Liver (tissue), 8 donors: ENCODE measurements at regions not wholly inside any gene's neighbourhood (a gene's known extent, or its start where the extent isn't known, plus 50 kb on each side); places are given as distances from the start of the nearest gene placed in this dataset.
"Not testable (repeated sequence)": the region's sequence is repeated elsewhere in the genome, so short reads cannot be mapped to it uniquely, and the experiment has no call there.

Source experiments
- DNase-seq: peaks from one replicate; pipeline ENCODE4 v3.0.0-alpha.2; 2017; ENCODE audit warnings: low spot score
- H3K27ac ChIP-seq, 2 donors: one replicate each; pipeline ENCODE4 v1.7.0; 2013; ENCODE audit warnings: inconsistent platforms in 2 of 2, low read length in 2 of 2, control low read depth in 1 of 2, low read depth in 1 of 2, mild to moderate bottlenecking in 1 of 2
- H3K27me3 ChIP-seq, 4 donors: one replicate each; pipeline versions ENCODE4 v1.6.1 to v1.7.0; 2013; ENCODE audit warnings: low read length in 3 of 4, inconsistent platforms in 1 of 4, mild to moderate bottlenecking in 1 of 4, moderate library complexity in 1 of 4; ENCODE audit not compliant: control insufficient read depth in 4 of 4, insufficient read depth in 4 of 4
- H3K36me3 ChIP-seq, 4 donors: one replicate each; pipeline versions ENCODE4 v1.6.1 to v1.7.0; 2013; ENCODE audit warnings: low read length in 3 of 4, mild to moderate bottlenecking in 3 of 4, low read depth in 1 of 4, moderate library complexity in 1 of 4; ENCODE audit not compliant: control insufficient read depth in 4 of 4, insufficient read depth in 3 of 4
- H3K4me1 ChIP-seq, 4 donors: one replicate each; pipeline versions ENCODE4 v1.6.1 to v1.7.0; 2013; ENCODE audit warnings: low read length in 3 of 4, mild to moderate bottlenecking in 3 of 4, moderate library complexity in 1 of 4; ENCODE audit not compliant: control insufficient read depth in 4 of 4, insufficient read depth in 4 of 4
- H3K4me3 ChIP-seq, 3 donors: one replicate each; pipeline versions ENCODE4 v1.6.1 to v1.7.0; 2013; ENCODE audit warnings: low read length in 3 of 3, control low read depth in 1 of 3, low read depth in 1 of 3, mild to moderate bottlenecking in 1 of 3
- H3K9ac ChIP-seq, 2 donors: one replicate each; pipeline ENCODE4 v1.7.0; 2013; ENCODE audit warnings: low read length in 2 of 2, mild to moderate bottlenecking in 2 of 2, moderate library complexity in 2 of 2, control low read depth in 1 of 2, low read depth in 1 of 2
- H3K9me3 ChIP-seq, 4 donors: one replicate each; pipeline versions ENCODE4 v1.6.1 to v1.7.0; 2013; ENCODE audit warnings: low read length in 3 of 4; ENCODE audit not compliant: control insufficient read depth in 4 of 4
- ATF3 ChIP-seq: IDR thresholded peaks from 2 replicates; pipeline ENCODE4 v1.6.1; 2016; ENCODE audit warnings: antibody characterized with exemption
- CTCF ChIP-seq: fragments of 150-350 bp; IDR thresholded peaks from 2 replicates; pipeline ENCODE4 v1.5.1; 2017; ENCODE audit warnings: improper control_type of control experiment, low read depth, low read length; ENCODE audit not compliant: missing input control
- EGR1 ChIP-seq, 2 donors: IDR thresholded peaks; 2 replicates each; pipeline ENCODE4 v1.6.1; 2016 to 2018; ENCODE audit warnings: antibody characterized with exemption in 2 of 2, low read depth in 2 of 2
- FOXA1 ChIP-seq: IDR thresholded peaks from 2 replicates; pipeline ENCODE4 v1.6.1; 2016; ENCODE audit warnings: antibody characterized with exemption
- FOXA2 ChIP-seq: IDR thresholded peaks from 2 replicates; pipeline ENCODE4 v1.6.1; 2016; ENCODE audit warnings: antibody characterized with exemption
- GABPA ChIP-seq, 2 donors: IDR thresholded peaks in 1 of 2; conservative IDR thresholded peaks in 1 of 2; 2 replicates each; pipeline ENCODE4 v1.6.1; 2016; ENCODE audit warnings: antibody characterized with exemption in 2 of 2, mild to moderate bottlenecking in 1 of 2, moderate library complexity in 1 of 2
- HNF4A ChIP-seq, 2 donors: conservative IDR thresholded peaks; 2 replicates each; pipeline ENCODE4 v1.6.1; 2016; ENCODE audit warnings: antibody characterized with exemption in 2 of 2, mild to moderate bottlenecking in 2 of 2
- HNF4G ChIP-seq: IDR thresholded peaks from 2 replicates; pipeline ENCODE4 v1.6.1; 2016; ENCODE audit warnings: antibody characterized with exemption
- JUND ChIP-seq, 2 donors: IDR thresholded peaks; 2 replicates each; pipeline ENCODE4 v1.6.1; 2016; ENCODE audit warnings: antibody characterized with exemption in 2 of 2
- MAX ChIP-seq: IDR thresholded peaks from 2 replicates; pipeline ENCODE4 v1.6.1; 2016; ENCODE audit warnings: antibody characterized with exemption
- NR2F2 ChIP-seq: IDR thresholded peaks from 2 replicates; pipeline ENCODE4 v1.6.1; 2016; ENCODE audit warnings: antibody characterized with exemption
- RAD21 ChIP-seq, 2 donors: IDR thresholded peaks; 2 replicates each; pipeline ENCODE4 v1.6.1; 2016; ENCODE audit warnings: antibody characterized with exemption in 2 of 2, mild to moderate bottlenecking in 2 of 2
- REST ChIP-seq: IDR thresholded peaks from 2 replicates; pipeline ENCODE4 v1.6.1; 2016; ENCODE audit warnings: antibody characterized with exemption, mild to moderate bottlenecking
- RXRA ChIP-seq, 2 donors: IDR thresholded peaks; 2 replicates each; pipeline ENCODE4 v1.6.1; 2017 to 2018; ENCODE audit warnings: antibody characterized with exemption in 2 of 2, mild to moderate bottlenecking in 1 of 2
- SP1 ChIP-seq: IDR thresholded peaks from 2 replicates; pipeline ENCODE4 v1.6.1; 2018; ENCODE audit warnings: antibody characterized with exemption, mild to moderate bottlenecking
- TAF1 ChIP-seq: conservative IDR thresholded peaks from 2 replicates; pipeline ENCODE4 v1.6.1; 2016; ENCODE audit warnings: antibody characterized with exemption, mild to moderate bottlenecking
- YY1 ChIP-seq: IDR thresholded peaks from 2 replicates; pipeline ENCODE4 v1.6.1; 2016; ENCODE audit warnings: antibody characterized with exemption, mild to moderate bottlenecking
- ZBTB33 ChIP-seq: IDR thresholded peaks from 2 replicates; pipeline ENCODE4 v1.6.1; 2016; ENCODE audit warnings: antibody characterized with exemption
- WGBS: extraction: QIAGEN DNeasy Blood & Tissue Kit; methylation state at CpG from one replicate; pipeline ENCODE4 v1.1.7; 2013; 5-methylcytosine and 5-hydroxymethylcytosine counted together
- donor health status: healthy.
- donor health status: healthy.
- donor health status: healthy.
- donor health status: healthy.
- donor health status: healthy.

GRCh38 chr12:105897311-105897725, 241.4 kb downstream of the NUAK1 start:
- 85% methylated on average over 1 of the region's 1 CpG for WGBS
- Histone ChIP-seq H3K27me3 (no peaks in the 10 kb centered on the region), H3K4me1 (no peaks in the 10 kb centered on the region), H3K9ac (no peak overlapping the region), H3K9me3 (no peaks in the 10 kb centered on the region), H3K36me3 (no peaks in the 10 kb centered on the region), H3K27ac (no peak overlapping the region), H3K4me3 (no peak overlapping the region)
- DNase-seq, result no peak
- no peak for TF ChIP-seq REST

GRCh38 chr12:105898271-105898670, 240.5 kb downstream of the NUAK1 start:
- not testable (repeated sequence) for H3K4me1 ChIP-seq, H3K9ac ChIP-seq, H3K4me3 ChIP-seq, H3K9me3 ChIP-seq, H3K36me3 ChIP-seq, H3K27me3 ChIP-seq, H3K27ac ChIP-seq, DNase-seq
- 84% methylated on average over 6 of the region's 6 CpGs for WGBS

GRCh38 chr12:105899589-105899988, 239.2 kb downstream of the NUAK1 start:
- Histone ChIP-seq H3K36me3 (no peaks in the 10 kb centered on the region), H3K9me3 (no peaks in the 10 kb centered on the region)
- WGBS, result 75% methylated on average over 5 of the region's 5 CpGs

More at GRCh38 chr12:105899589-105899988, 239.2 kb downstream of the NUAK1 start:
- no peaks in the 10 kb centered on the region for H3K27me3 ChIP-seq
- no peak for DNase-seq
- TF ChIP-seq YY1 (no peak), SP1 (no peak), HNF4A (conservative IDR thresholded peaks at IDR 0.05) (no peak), ATF3 (no peak), CTCF (no peak), REST (no peak), MAX (no peak), RAD21 (IDR thresholded peaks at IDR 0.05) (no peak), RXRA (IDR thresholded peaks at IDR 0.05) (no peak), FOXA2 (no peak), ZBTB33 (no peak), NR2F2 (no peak), FOXA1 (no peak), GABPA (IDR thresholded peaks at IDR 0.05 in 1 of 2, conservative IDR thresholded peaks at IDR 0.05 in 1 of 2) (no peak), TAF1 (no peak), JUND (IDR thresholded peaks at IDR 0.05) (no peak), HNF4G (no peak), EGR1 (IDR thresholded peaks at IDR 0.05; ENCODE audit: low read depth in 2 of 2) (no peak)
- no peaks in the 10 kb centered on the region for H3K4me1 ChIP-seq
- no peak overlapping the region for H3K27ac ChIP-seq
- no peak overlapping the region for H3K9ac ChIP-seq
- H3K4me3 ChIP-seq, result no peak overlapping the region
